Heart left ventricle (tissue), 13 donors: ENCODE measurements at regions not wholly inside any gene's neighbourhood (a gene's known extent, or its start where the extent isn't known, plus 50 kb on each side); places are given as distances from the start of the nearest gene placed in this dataset.

ENCODE experiments used
- POLR2A ChIP-seq, 2 donors: fragments of 450-650 bp; IDR thresholded peaks; one replicate each; pipeline ENCODE4 v1.6.1; 2017; ENCODE audit warnings: antibody characterized with exemption in 2 of 2, mild to moderate bottlenecking in 2 of 2, moderate library complexity in 2 of 2
- TF ChIP-seq, protein P1 (sequence below), 12 donors: fragments of 200-600 bp; sonication (generic) in 4 of 12; IDR thresholded peaks; one replicate each; pipeline versions ENCODE4 v1.5.0 to v1.8.0; 2018 to 2022; ENCODE audit warnings: antibody characterized with exemption in 12 of 12, mild to moderate bottlenecking in 5 of 12
- donor health status: ischemic (EF 13 %, LVEDD 7.1; RV severe dilation, severe dysfunction).
- donor health status: DM: no; HTN: yes; CAD: no.
- donor health status: DM: no; HTN: no; CAD: no.
- donor health status: ischemic (EF 25% LVEDD 6.9; RV normal size, moderate dysfunction).
- donor health status: ischemic (EF 25% LVEDD 5.7; RV mildly dilated, moderate dysfunction).
- donor health status: ischemic (EF 35%, LVEDD 5.7; RV mildly dilated, moderate dysfunction).
- donor health status: nonischemic (EF 11% LVEDD 7.7; RV severe dilation, severe dysfunction).
- donor health status: DM: yes; HTN: yes; CAD: no.
- donor health status: PGD.
- donor health status: ischemic (EF 29% LVEDD 5.4; RV normal size, mild dysfunction).
- donor health status: nonischemic (EF 23%, LVEDD 6.1; RV moderate dilation, normal function).

DNA sequence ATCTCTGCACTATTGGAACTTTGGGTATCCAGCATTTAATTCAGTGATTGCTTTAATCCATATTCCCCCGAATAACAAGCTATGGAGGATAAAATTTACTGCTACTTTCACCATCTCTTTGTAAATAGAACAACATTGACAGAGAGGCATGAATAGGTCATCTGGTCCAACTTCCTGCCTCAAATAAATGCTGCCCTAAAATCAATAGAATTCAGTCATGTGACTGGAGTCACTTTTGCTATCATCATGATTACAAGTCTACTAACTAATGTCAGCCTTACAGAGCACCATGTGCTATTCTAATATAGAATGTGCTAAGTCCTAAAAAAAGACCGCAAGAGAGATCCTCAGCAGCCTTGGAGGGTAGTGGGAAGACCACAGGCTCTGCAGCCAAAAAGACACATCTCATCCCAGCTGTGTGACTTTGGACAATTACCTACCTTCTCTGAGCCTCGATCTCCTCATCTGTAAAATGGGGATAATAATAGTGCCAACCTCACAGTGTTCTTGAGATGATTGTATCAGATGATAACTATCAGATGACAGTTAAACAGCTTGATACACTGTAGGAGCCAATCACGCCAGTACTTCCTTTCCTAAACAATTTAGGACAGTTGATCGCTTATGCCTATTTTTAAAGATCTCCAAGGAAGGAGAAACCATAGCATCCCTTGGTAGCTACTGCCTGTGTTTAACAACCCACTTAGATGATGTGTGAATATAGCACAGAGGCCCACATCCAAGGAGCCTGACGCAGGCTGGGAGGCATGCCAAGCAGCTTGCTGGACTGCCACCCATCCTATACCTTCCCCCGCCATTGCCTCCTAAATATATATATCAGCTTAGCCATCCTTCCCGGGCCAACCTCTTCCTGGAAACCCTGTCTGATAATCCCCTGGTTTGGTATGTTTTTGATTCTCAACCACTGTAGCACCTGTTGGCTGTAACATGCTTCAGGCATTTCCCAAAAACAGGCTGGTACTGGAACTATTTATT, 77.3 kb upstream of the PHF21A start:
- TF ChIP-seq, protein P1, sequence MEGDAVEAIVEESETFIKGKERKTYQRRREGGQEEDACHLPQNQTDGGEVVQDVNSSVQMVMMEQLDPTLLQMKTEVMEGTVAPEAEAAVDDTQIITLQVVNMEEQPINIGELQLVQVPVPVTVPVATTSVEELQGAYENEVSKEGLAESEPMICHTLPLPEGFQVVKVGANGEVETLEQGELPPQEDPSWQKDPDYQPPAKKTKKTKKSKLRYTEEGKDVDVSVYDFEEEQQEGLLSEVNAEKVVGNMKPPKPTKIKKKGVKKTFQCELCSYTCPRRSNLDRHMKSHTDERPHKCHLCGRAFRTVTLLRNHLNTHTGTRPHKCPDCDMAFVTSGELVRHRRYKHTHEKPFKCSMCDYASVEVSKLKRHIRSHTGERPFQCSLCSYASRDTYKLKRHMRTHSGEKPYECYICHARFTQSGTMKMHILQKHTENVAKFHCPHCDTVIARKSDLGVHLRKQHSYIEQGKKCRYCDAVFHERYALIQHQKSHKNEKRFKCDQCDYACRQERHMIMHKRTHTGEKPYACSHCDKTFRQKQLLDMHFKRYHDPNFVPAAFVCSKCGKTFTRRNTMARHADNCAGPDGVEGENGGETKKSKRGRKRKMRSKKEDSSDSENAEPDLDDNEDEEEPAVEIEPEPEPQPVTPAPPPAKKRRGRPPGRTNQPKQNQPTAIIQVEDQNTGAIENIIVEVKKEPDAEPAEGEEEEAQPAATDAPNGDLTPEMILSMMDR (IDR thresholded peaks at IDR 0.05) = no peak
- TF ChIP-seq POLR2A (IDR thresholded peaks at IDR 0.05) = no peak
